Calu3 (cell line): ENCODE measurements at regions not wholly inside any gene's neighbourhood (a gene's known extent, or its start where the extent isn't known, plus 50 kb on each side); places are given as distances from the start of the nearest gene placed in this dataset.

ENCODE experiments used
- BruUV-seq: library from RNA; stranded (reverse); fragments of 400-500 nt; replicated peaks from 2 replicates; lab custom pipeline; 2021; lab: Mats Ljungman, UMichigan
- CTCF ChIA-PET: fragments of 300-600 bp; sonication (Branson Sonifier 250); formaldehyde crosslinking; loops from one replicate; lab custom pipeline; 2022; ENCODE audit warnings: antibody characterized with exemption; lab: Charles Lee
- DNase-seq: peaks from one replicate; pipeline ENCODE4 v3.0.0; 2022
- H3K27ac Mint-ChIP-seq: one replicate; pipeline ENCODE4 v1.8.0; 2022; ENCODE audit warnings: mixed read lengths; ENCODE audit not compliant: unreplicated experiment
- H3K27me3 Mint-ChIP-seq: one replicate; pipeline ENCODE4 v1.8.0; 2022; ENCODE audit warnings: mixed read lengths; ENCODE audit not compliant: unreplicated experiment
- H3K36me3 Mint-ChIP-seq: one replicate; pipeline ENCODE4 v1.8.0; 2022; ENCODE audit warnings: mild to moderate bottlenecking, moderate library complexity, mixed read lengths; ENCODE audit not compliant: insufficient read depth, unreplicated experiment
- H3K4me1 Mint-ChIP-seq: one replicate; pipeline ENCODE4 v1.8.0; 2022; ENCODE audit warnings: mild to moderate bottlenecking, low read depth, mixed read lengths; ENCODE audit not compliant: unreplicated experiment
- H3K4me3 Mint-ChIP-seq: one replicate; pipeline ENCODE4 v1.8.0; 2022; ENCODE audit warnings: mild to moderate bottlenecking, low read depth, moderate library complexity, mixed read lengths; ENCODE audit not compliant: unreplicated experiment
- H3K9me3 Mint-ChIP-seq: one replicate; pipeline ENCODE4 v1.8.0; 2022; ENCODE audit warnings: low read depth, mixed read lengths; ENCODE audit not compliant: unreplicated experiment
- CTCF ChIP-seq: fragments of 200-600 bp; IDR thresholded peaks from one replicate; pipeline ENCODE4 v1.8.0; 2022; ENCODE audit warnings: antibody characterized with exemption; ENCODE audit not compliant: unreplicated experiment
- intact Hi-C: fragments of 100-400 bp; cut with micrococcal nuclease; formaldehyde crosslinking; loops from one replicate; pipeline ENCODE4 v1.10.0; 2022; ENCODE audit not compliant: unreplicated experiment

DNA sequence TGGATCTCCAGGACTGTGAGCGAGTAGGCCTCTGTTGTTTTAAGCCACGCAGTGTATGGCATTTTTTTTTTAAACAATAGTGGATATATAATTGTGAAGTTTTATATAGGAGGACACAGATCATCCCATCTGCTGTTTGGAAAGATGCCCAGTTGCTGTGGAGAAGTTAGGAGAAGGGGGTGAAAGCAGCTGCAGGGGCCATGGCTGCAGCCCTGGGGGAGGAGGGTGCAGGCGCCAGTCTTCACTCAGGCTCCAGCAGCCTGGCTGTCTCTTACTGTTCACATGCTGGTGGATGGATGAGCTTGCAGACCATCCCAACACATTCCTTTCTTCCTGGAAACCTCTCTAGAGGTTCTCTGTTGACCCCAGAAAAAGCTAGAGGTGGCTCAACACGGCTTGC is 242.3 kb downstream of the TEX29 start:
- no peaks in the 10 kb centered on the region for H3K27me3 Mint-ChIP-seq
- H3K4me1 Mint-ChIP-seq = no peaks in the 10 kb centered on the region
- H3K36me3 Mint-ChIP-seq = peaks cover 4% of the 10 kb centered on the region
- no TSS peak for BruUV-seq
- CTCF ChIA-PET = no interaction called here
- intact Hi-C loops = no loop called here
- no peak overlapping the region for H3K27ac Mint-ChIP-seq
- TF ChIP-seq CTCF = no peak
- H3K9me3 Mint-ChIP-seq = peaks cover 5% of the 10 kb centered on the region
- no peak for DNase-seq
- H3K4me3 Mint-ChIP-seq = no peak overlapping the region

- no peak overlapping the region for H3K4me3 Mint-ChIP-seq
- H3K27ac Mint-ChIP-seq = no peak overlapping the region
- intact Hi-C loops = no loop called here
- DNase-seq = no peak
- TF ChIP-seq CTCF = no peak
- no TSS peak for BruUV-seq
- H3K4me1 Mint-ChIP-seq = no peaks in the 10 kb centered on the region
- H3K9me3 Mint-ChIP-seq = peaks cover 9% of the 10 kb centered on the region
- H3K36me3 Mint-ChIP-seq = no peaks in the 10 kb centered on the region
- H3K27me3 Mint-ChIP-seq = no peaks in the 10 kb centered on the region
- CTCF ChIA-PET = no interaction called here
These were observed 244.2 kb downstream of the TEX29 start for GRCh38 chr13:111564606-111565005.

GRCh38 chr13:111565400-111565799 is 245.0 kb downstream of the TEX29 start:
- H3K27me3 Mint-ChIP-seq = no peaks in the 10 kb centered on the region
- H3K36me3 Mint-ChIP-seq = no peaks in the 10 kb centered on the region
- H3K9me3 Mint-ChIP-seq = peaks cover 9% of the 10 kb centered on the region

GRCh38 chr13:111566567-111566966 is 246.1 kb downstream of the TEX29 start:
- Mint-ChIP-seq H3K4me3 (no peak overlapping the region), H3K4me1 (no peaks in the 10 kb centered on the region), H3K27ac (no peak overlapping the region), H3K9me3 (peaks cover 9% of the 10 kb centered on the region), H3K27me3 (no peaks in the 10 kb centered on the region), H3K36me3 (no peaks in the 10 kb centered on the region)
- CTCF ChIA-PET = no interaction called here
- DNase-seq = no peak
- no TSS peak for BruUV-seq
- TF ChIP-seq CTCF = no peak
- intact Hi-C loops = no loop called here

More at GRCh38 chr13:111565400-111565799, 245.0 kb downstream of the TEX29 start:
- intact Hi-C loops = no loop called here
- no peak for DNase-seq
- no peak for TF ChIP-seq CTCF
- CTCF ChIA-PET = no interaction called here
- BruUV-seq = no TSS peak
- no peaks in the 10 kb centered on the region for H3K4me1 Mint-ChIP-seq
- H3K4me3 Mint-ChIP-seq = no peak overlapping the region
- no peak overlapping the region for H3K27ac Mint-ChIP-seq
